Stimulated activated CD4-positive, alpha-beta T cell treated with anti-CD3 and anti-CD28 coated beads, Interleukin-1b, Interleukin-23, amount 100 ng/mL, for 48 hours (primary cell): ENCODE measurements at regions not wholly inside any gene's neighbourhood (a gene's known extent, or its start where the extent isn't known, plus 50 kb on each side); places are given as distances from the start of the nearest gene placed in this dataset.

Experiments used
- DNase-seq: peaks from one replicate; pipeline ENCODE4 v3.0.0-alpha.2; 2020

- no peak for DNase-seq
These were observed 162.0 kb downstream of the COL6A3 start for GRCh38 chr2:237251986-237252385.

GRCh38 chr2:237253046-237253702 lies 160.8 kb downstream of the COL6A3 start:
- DNase-seq, result no peak

DNA sequence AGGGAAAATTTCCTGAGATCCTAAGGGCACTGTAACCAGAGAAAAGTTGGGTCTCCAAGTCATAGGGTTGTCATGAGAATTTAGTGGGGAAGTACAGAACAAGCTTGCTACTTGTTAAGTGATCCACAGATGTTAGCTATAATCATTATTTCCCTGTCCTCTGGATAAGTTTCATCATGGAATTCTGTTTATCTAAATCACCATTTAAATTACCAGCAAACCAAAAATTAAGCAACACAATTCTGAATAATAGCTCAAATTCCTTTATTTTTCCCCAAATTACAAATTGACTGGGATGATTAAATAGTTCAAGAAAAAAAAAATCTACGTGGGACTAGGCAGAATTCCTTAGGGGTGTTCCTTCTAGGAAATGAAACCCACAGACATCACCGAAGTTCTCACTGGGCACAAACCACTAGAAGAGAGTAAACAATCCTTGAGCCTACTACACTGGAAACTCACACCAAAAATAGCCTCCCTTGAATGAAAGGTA lies 159.5 kb downstream of the COL6A3 start:
- no peak for DNase-seq

GRCh38 chr2:237254911-237255578 lies 158.9 kb downstream of the COL6A3 start:
- no peak for DNase-seq

- DNase-seq, result no peak
These were observed 157.1 kb downstream of the COL6A3 start for GRCh38 chr2:237256887-237257286.

DNA sequence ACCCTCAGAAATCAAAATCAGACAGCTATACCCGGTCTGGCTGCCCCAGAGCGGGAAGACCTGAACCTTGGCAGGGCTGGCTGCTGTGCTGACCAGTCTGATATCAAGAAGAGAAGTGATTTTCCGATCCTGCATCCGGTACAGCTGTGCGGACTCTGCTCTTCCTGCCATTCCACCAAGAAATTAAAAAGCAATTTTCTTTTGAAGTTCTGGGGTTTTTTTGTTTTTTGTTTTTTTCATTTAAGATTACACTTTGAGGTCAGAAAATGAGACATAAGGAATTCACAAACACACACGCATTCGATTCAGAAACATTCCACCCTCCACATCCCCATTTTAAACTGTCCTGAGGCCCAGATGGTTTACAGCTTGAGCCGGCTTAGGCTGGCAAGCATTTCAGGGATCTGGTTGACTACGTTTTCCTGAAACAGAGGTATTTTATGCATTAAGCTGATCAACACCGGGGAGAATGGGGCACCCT lies 156.5 kb downstream of the COL6A3 start:
- DNase-seq, result no peak

GRCh38 chr2:237258116-237258515 lies 155.8 kb downstream of the COL6A3 start:
- DNase-seq, result no peak

GRCh38 chr2:237258615-237259014 lies 155.3 kb downstream of the COL6A3 start:
- DNase-seq, result no peak

GRCh38 chr2:237259201-237259600 lies 154.8 kb downstream of the COL6A3 start:
- DNase-seq, result no peak

GRCh38 chr2:237260039-237260620 lies 153.8 kb downstream of the COL6A3 start:
- DNase-seq, result no peak

DNA sequence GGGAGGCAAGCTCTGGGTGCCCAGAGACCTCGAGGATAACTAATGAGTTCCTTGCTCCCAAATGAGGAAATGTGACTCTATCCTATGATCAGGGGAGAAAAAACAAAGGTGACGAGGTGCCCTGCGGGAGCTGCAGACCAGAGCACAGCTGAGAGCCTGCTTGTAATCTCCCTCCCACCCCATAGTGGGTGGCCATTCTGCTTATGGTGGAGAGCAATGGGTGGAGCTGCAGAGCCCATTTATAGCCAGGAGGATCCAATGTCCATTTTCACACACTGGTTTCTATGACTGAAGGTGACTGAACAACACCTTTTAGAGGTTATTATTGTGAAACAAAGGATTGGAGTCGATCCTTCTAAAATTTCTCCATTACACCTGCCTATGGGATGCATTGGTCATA lies 153.3 kb downstream of the COL6A3 start:
- DNase-seq, result no peak

DNA sequence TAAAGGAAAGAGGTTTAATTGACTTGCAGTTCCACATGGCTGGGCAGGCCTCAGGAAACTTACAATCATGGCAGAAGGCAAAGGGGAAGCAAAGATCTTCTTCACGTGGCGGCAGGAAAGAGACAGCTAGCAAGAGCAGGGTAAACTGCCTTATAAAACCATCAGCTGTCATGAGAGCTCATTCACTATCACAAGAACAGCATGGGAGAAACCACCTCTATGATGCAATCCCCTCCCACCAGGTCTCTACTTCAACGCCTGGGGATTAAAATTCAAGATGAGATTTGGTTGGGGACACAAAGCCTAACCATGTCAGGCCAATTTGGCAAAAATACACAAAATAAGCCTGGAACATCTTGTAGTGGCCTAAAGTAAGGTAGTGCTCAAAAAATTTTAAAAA lies 152.6 kb downstream of the COL6A3 start:
- DNase-seq, result no peak

- DNase-seq, result no peak
These were observed 150.9 kb downstream of the COL6A3 start for GRCh38 chr2:237262838-237263771.

GRCh38 chr2:237264480-237265219 lies 149.3 kb downstream of the COL6A3 start:
- no peak for DNase-seq

- DNase-seq, result no peak
These were observed 145.8 kb downstream of the COL6A3 start for GRCh38 chr2:237268004-237268708.

GRCh38 chr2:237269138-237269875 lies 144.7 kb downstream of the COL6A3 start:
- no peak for DNase-seq

DNA sequence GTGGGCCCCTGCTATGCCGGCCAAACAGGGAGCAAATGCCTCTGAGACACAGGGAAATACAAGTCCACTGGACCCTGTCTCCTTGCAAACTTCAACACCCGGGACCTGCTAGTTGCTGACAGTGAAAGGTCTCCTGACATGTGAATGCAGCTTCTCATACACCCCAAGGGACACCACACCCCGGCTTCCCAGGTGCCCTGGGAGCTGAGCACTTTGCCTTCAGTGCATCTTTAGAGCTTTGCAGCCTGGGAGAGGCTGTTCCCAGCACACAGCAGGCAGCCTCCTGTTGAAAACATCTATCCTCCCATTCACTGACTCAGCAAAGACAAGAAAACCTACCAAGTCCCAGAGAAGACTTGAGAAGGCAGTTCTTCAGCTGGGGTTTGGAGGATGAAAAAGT lies 143.4 kb downstream of the COL6A3 start:
- DNase-seq, result no peak

GRCh38 chr2:237271698-237272652 lies 142.0 kb downstream of the COL6A3 start:
- DNase-seq, result no peak
